GM10266 (cell line): ENCODE measurements at regions not wholly inside any gene's neighbourhood (a gene's known extent, or its start where the extent isn't known, plus 50 kb on each side); places are given as distances from the start of the nearest gene placed in this dataset.

Experiments
- DNase-seq: peaks from one replicate; pipeline ENCODE4 v3.0.0; 2012; ENCODE audit errors: extremely low spot score
- TF ChIP-seq, protein P1 (sequence below): IDR thresholded peaks from 2 replicates; pipeline ENCODE4 v1.5.1; 2012; ENCODE audit warnings: mild to moderate bottlenecking, low read depth; ENCODE audit not compliant: control insufficient read depth, insufficient read depth; ENCODE audit errors: missing control alignments

DNA sequence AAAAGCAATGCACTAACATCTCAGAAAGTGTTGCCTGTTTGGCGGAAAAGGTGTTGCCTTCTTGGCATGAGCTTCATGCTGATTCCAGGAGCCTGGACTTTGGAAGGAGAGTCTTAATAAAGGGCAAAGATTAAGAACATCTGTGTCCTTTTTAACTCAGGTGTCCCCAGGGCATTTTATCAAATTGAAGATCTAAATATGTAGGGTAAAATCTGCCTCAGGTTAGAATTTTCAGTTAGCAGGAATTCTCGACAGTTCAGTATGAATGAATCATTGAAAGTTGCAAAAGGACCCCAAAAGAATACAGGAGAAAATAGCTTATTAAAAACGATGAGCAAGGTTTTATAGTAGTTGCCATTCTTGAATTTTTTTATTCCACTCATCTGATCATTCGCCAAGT lies 325.2 kb downstream of the SUCLA2 start:
- TF ChIP-seq, protein P1, sequence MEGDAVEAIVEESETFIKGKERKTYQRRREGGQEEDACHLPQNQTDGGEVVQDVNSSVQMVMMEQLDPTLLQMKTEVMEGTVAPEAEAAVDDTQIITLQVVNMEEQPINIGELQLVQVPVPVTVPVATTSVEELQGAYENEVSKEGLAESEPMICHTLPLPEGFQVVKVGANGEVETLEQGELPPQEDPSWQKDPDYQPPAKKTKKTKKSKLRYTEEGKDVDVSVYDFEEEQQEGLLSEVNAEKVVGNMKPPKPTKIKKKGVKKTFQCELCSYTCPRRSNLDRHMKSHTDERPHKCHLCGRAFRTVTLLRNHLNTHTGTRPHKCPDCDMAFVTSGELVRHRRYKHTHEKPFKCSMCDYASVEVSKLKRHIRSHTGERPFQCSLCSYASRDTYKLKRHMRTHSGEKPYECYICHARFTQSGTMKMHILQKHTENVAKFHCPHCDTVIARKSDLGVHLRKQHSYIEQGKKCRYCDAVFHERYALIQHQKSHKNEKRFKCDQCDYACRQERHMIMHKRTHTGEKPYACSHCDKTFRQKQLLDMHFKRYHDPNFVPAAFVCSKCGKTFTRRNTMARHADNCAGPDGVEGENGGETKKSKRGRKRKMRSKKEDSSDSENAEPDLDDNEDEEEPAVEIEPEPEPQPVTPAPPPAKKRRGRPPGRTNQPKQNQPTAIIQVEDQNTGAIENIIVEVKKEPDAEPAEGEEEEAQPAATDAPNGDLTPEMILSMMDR = no peak
- no peak for DNase-seq

DNA sequence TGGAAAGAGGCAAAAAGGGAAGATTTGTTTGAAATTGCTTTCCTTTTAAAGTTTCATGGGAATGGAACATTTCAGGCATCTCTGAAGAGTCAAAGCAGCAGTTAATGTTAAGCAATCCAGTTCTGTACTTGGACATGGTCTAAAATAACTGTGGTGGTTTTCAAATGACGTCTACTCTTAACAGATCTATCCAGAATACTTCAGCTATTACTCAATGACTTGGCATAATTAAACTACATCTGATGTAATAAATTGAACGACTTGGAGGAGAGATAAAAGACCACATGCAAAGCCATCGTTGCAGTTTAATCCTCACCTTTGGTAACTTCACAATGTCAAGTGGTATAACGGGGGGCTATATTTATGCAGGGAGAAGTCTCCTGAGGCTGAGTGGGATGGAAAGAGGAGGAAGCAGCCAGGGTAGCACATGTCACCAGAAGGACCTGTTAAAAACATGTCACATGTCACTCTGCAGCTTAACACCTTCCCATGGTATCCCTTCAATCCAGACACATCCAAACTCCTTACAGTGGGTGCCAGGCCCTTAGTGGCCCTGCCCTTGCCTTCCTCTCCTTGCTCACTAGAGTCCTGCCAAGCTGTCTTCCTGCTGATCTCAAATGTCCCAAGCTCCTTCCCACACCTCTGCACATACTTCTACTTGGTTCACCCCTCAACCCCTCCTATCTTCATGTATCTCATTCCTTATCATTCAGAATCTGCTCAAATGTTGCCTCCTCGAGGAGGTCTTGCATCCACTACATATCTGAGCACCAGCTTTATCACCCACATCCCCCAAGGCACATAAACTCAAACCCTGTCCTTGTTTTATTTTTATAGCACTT lies 327.8 kb downstream of the SUCLA2 start:
- no peak for DNase-seq
- TF ChIP-seq, protein P1 = no peak

DNA sequence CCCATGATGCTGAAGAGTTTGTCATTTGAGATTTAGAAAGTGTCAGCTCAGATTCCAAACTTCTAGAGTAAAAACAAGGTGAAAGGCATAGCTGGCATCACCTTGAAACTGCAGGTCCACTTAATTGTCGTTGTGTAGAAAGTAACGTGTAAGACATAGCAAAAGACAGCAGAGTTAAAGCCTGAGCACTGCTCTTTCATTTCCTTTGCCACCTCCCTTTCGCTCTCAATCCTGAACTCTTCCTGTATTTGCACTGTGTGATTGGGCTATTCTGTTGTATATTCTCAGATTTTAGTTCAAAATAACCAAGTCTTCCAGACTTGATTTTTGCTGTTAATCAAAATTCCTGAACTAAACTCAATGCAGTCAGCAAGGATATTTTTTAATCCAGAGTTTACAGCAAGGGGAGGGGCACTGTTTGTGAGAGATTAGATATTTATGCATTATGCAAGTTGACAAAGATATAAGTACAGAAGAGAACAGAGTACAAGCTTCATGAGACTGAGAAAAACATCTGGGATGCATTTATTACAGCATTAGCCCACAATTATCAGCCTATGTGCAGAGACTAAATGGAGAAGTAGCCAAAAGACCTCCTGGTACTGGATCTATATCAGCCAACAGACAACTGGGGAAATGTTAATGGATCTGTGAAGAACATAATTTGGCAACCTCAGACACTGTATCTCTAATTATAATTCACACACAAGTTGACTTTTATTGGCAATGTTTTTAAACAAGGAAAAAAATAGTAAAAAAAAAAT lies 328.6 kb downstream of the SUCLA2 start:
- no peak for DNase-seq
- TF ChIP-seq, protein P1 = no peak

DNA sequence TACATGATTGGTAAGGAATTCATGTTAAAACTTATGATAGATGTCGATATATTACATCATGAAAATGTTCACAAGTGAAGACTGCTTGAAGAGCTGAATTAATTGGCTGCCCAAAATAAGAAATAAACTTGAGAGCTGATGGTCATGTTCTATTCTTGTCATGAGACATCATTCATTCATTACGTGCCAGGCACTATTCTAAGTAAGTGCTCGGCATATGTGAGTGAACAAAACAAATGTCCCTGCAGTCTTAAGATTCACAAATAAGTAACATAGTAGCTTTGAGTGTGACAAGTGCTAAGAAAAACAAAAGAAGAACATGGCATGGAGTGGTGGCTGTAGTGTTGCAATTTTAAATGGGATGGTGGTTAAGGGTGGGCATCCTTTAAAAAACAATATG lies 329.3 kb downstream of the SUCLA2 start:
- DNase-seq = no peak

DNA sequence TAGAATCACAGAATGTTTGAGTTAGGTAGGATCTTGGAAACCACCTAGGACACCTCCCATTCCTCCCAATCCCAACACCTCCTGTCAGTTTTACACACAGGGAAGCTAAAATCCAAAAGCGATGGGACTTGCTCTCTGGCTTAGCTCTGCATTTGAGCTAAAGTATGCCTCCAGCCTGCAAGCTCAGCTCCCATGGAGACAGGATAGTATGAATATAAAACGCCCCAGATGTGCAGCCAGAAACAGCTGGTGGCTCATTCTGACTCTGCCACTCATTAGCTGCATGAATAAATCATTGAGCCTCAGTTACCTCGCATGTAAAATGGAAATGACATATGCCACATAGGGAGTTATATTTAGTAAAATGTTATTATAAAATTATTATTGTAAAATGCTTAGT lies 336.0 kb downstream of the SUCLA2 start:
- TF ChIP-seq, protein P1 = no peak
- no peak for DNase-seq

More for the DNA sequence above, 329.3 kb downstream of the SUCLA2 start:
- TF ChIP-seq, protein P1 = no peak

DNA sequence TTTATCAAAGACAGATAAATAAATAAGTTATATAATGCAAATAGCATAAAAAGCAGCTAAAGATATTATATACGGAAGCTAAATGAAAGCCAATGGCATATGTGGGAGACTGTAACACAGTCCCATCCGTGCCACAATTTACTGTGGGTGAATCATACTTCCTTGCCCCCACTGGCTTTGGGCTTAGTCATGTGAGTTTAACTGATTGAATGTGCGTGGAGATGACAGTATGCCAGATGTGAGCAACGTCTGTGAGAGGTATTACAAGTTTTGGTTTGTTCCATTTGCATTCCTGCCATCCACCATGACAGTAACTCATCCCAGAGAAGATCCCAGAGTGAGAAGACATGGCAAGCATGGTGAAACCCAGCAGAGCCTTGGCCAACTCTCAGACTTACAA lies 340.0 kb downstream of the SUCLA2 start:
- TF ChIP-seq, protein P1 = no peak
- no peak for DNase-seq

DNA sequence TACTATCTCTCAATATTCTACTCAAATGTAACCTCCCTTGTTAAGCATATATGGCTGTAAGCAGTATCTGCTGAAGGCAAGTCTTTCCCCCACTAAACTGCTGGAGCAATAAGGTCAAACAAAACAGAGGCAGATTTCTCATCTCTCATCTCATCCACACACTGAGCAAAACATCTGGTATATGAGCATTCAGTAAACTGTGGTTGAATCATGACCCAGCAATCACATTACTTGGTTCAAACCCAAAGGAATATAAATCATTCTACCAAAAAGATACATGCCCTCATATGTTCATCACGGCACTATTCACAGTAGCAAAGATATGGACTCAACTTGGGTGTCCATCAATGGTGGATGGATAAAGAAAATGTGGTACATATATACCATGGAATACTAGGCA lies 344.4 kb downstream of the SUCLA2 start:
- no peak for DNase-seq
- TF ChIP-seq, protein P1 = no peak
